ENCODE measurements at regions not wholly inside any gene's neighbourhood (a gene's known extent, or its start where the extent isn't known, plus 50 kb on each side); places are given as distances from the start of the nearest gene placed in this dataset.

DNA sequence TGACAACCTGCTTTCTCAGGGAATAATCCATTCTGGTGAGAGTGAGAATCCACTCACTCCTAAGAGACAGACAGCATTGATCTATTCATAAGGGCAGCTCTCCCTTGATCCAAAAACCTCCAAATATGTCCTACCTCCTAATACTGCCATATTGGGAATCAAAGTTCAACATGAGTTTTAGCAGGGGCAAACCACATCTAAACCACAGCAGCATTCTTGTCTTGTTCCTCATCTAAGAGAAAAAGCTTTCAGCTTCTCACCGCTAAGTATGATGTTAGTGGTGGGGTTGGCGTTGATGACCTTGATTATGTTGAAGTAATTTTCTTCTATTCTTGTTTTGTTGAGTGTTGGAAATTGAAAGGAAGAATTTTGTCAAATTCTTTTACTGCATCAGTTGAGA lies 69.6 kb downstream of the SERTM2 start:
- Histone ChIP-seq H3K4ac (ENCODE audit: low read depth, low read length) (no peak overlapping the region), H3K4me2 (ENCODE audit: low read depth, low read length) (no peak overlapping the region), H3K79me1 (ENCODE audit: low read depth in 1 of 2, low read length in 2 of 2) (no peaks in the 10 kb centered on the region), H4K5ac (ENCODE audit: low read depth, low read length) (no peak overlapping the region), H4K91ac (ENCODE audit: insufficient read depth, low read depth, low read length) (no peak overlapping the region), H4K8ac (ENCODE audit: low read depth in 2 of 2, low read length in 2 of 2) (no peak overlapping the region), H2AFZ (replicated peaks; ENCODE audit: low read length, poor library complexity) (no peak overlapping the region), H3K4me1 (ENCODE audit: control insufficient read depth, insufficient read depth, low read length) (no peaks in the 10 kb centered on the region), H2BK15ac (ENCODE audit: low read depth, low read length) (no peak overlapping the region), H2AK9ac (replicated peaks; ENCODE audit: low read depth, low read length, poor library complexity) (no peak overlapping the region), H3K56ac (ENCODE audit: extremely low read depth, insufficient read depth, low read length) (no peak overlapping the region), H3K27ac (ENCODE audit: insufficient read depth, low read length) (no peak overlapping the region), H3K9me3 (ENCODE audit: control insufficient read depth, insufficient read depth, low read length) (no peaks in the 10 kb centered on the region), H3K14ac (replicated peaks; ENCODE audit: low read depth, low read length) (no peak overlapping the region), H2BK5ac (ENCODE audit: low read depth, low read length, poor library complexity, severe bottlenecking) (no peak overlapping the region), H2BK20ac (ENCODE audit: low read depth, low read length) (no peak overlapping the region), H3K23ac (ENCODE audit: low read depth, low read length) (no peak overlapping the region), H2AK5ac (ENCODE audit: low read depth, low read length) (no peak overlapping the region), H2BK120ac (ENCODE audit: low read depth, low read length) (no peak overlapping the region), H3K18ac (ENCODE audit: low read depth, low read length) (no peak overlapping the region), H3K4me3 (ENCODE audit: insufficient read depth, low read depth, low read length) (no peak overlapping the region), H3K9ac (ENCODE audit: low read depth, low read length) (no peak overlapping the region), H3K9me1 (ENCODE audit: insufficient read depth, low read length) (no peaks in the 10 kb centered on the region), H3K36me3 (ENCODE audit: control insufficient read depth, insufficient read depth, low read length) (no peaks in the 10 kb centered on the region), H3K27me3 (ENCODE audit: control insufficient read depth, insufficient read depth, low read length) (no peaks in the 10 kb centered on the region), H4K20me1 (ENCODE audit: insufficient read depth, low read length) (no peaks in the 10 kb centered on the region)
- dilution Hi-C loops (cut with HindIII; ENCODE audit: low sequenced_read_pairs, unreplicated experiment), result no loop called here
- in situ Hi-C loops (cut with MboI; ENCODE audit: low sequenced_read_pairs), result no loop called here
- TF ChIP-seq POLR2A (IDR thresholded peaks at IDR 0.05; ENCODE audit: low read depth, low read length) (no peak), MAZ (IDR thresholded peaks at IDR 0.05; ENCODE audit: borderline replicate concordance, low read depth, low read length) (no peak), NFE2L2 (IDR thresholded peaks at IDR 0.05; ENCODE audit: low read depth, low read length) (no peak), RAD21 (IDR thresholded peaks at IDR 0.05; ENCODE audit: low read length) (no peak)
- intact Hi-C loops (cut with micrococcal nuclease), result no loop called here
- BruUV-seq (replicated peaks), result no TSS peak
- ChIA-PET CTCF (no interaction called here), POLR2A (ENCODE audit: unreplicated experiment) (no interaction called here)
- ATAC-seq (ENCODE audit: low read depth) (no peak), DNase-seq (no peak)
- WGBS, 2 experiments (ENCODE audit: extremely low coverage in 2 of 2, insufficient read length in 1 of 2), result no CpG with 5 or more reads among the region's 2 CpGs

All from IMR-90 (cell line).